H9 (cell line): ENCODE measurements at regions not wholly inside any gene's neighbourhood (a gene's known extent, or its start where the extent isn't known, plus 50 kb on each side); places are given as distances from the start of the nearest gene placed in this dataset.

ENCODE experiments used
- DNase-seq: peaks from one replicate; pipeline ENCODE4 v3.0.0-alpha.2; 2017
- H2AFZ ChIP-seq: one replicate; pipeline ENCODE4 v1.6.1; 2013; ENCODE audit warnings: mild to moderate bottlenecking, low read length, control low read depth, moderate library complexity
- H2AK5ac ChIP-seq: 2 replicates; pipeline ENCODE4 v1.6.1; 2013; ENCODE audit warnings: low read length, control low read depth, mixed read lengths; ENCODE audit not compliant: insufficient read length
- H2BK120ac ChIP-seq: one replicate; pipeline ENCODE4 v1.6.1; 2013; ENCODE audit warnings: low read depth, mild to moderate bottlenecking, low read length, control low read depth, inconsistent platforms; ENCODE audit not compliant: poor library complexity, severe bottlenecking
- H2BK12ac ChIP-seq: 2 replicates; pipeline ENCODE4 v1.6.1; 2013; ENCODE audit warnings: low read length, control low read depth, mixed read lengths, low read depth; ENCODE audit not compliant: insufficient read length
- H2BK15ac ChIP-seq: 2 replicates; pipeline ENCODE4 v1.6.1; 2013; ENCODE audit warnings: low read depth, low read length, control low read depth
- H2BK20ac ChIP-seq: one replicate; pipeline ENCODE4 v1.6.1; 2013; ENCODE audit warnings: low read depth, mild to moderate bottlenecking, low read length, control low read depth, inconsistent platforms; ENCODE audit not compliant: poor library complexity, severe bottlenecking
- H2BK5ac ChIP-seq: 2 replicates; pipeline ENCODE4 v1.6.1; 2013; ENCODE audit warnings: low read length, control low read depth, mixed read lengths; ENCODE audit not compliant: insufficient read length
- H3K14ac ChIP-seq: 2 replicates; pipeline ENCODE4 v1.6.1; 2013; ENCODE audit warnings: low read length, control low read depth; ENCODE audit not compliant: insufficient read depth
- H3K18ac ChIP-seq: 2 replicates; pipeline ENCODE4 v1.6.1; 2013; ENCODE audit warnings: low read depth, mild to moderate bottlenecking, mixed read lengths, low read length, control low read depth; ENCODE audit not compliant: insufficient read length
- H3K23ac ChIP-seq: 2 replicates; pipeline ENCODE4 v1.6.1; 2013; ENCODE audit warnings: low read length, control low read depth, mixed read lengths, low read depth; ENCODE audit not compliant: insufficient read length
- H3K23me2 ChIP-seq: 2 replicates; pipeline ENCODE4 v1.6.1; 2013; ENCODE audit warnings: low read depth, mild to moderate bottlenecking, mixed read lengths, low read length, control low read depth; ENCODE audit not compliant: insufficient read length, poor library complexity, severe bottlenecking
- H3K27ac ChIP-seq: 2 replicates; pipeline ENCODE4 v1.5.1; 2013; ENCODE audit warnings: low read length, control low read depth, mixed read lengths, low read depth; ENCODE audit not compliant: insufficient read length
- H3K27me3 ChIP-seq: 2 replicates; pipeline ENCODE4 v1.6.1; 2013; ENCODE audit warnings: low read length, control low read depth, inconsistent platforms; ENCODE audit not compliant: insufficient read depth
- H3K4ac ChIP-seq: 2 replicates; pipeline ENCODE4 v1.6.1; 2013; ENCODE audit warnings: low read depth, mild to moderate bottlenecking, control low read depth, inconsistent platforms, low read length, moderate library complexity
- H3K4me1 ChIP-seq: 2 replicates; pipeline ENCODE4 v1.6.1; 2013; ENCODE audit warnings: low read length, control low read depth, inconsistent platforms; ENCODE audit not compliant: insufficient read depth
- H3K4me2 ChIP-seq: 2 replicates; pipeline ENCODE4 v1.6.1; 2013; ENCODE audit warnings: low read length, control low read depth, mixed read lengths; ENCODE audit not compliant: insufficient read length, insufficient read depth
- H3K56ac ChIP-seq: 2 replicates; pipeline ENCODE4 v1.6.1; 2013; ENCODE audit warnings: low read depth, mild to moderate bottlenecking, mixed read lengths, low read length, control low read depth; ENCODE audit not compliant: insufficient read length
- H3K79me1 ChIP-seq: 2 replicates; pipeline ENCODE4 v1.6.1; 2013; ENCODE audit warnings: low read depth, mild to moderate bottlenecking, moderate library complexity, low read length, control low read depth, inconsistent platforms; ENCODE audit not compliant: insufficient read depth, poor library complexity, severe bottlenecking
- H3K79me2 ChIP-seq: 2 replicates; pipeline ENCODE4 v1.6.1; 2013; ENCODE audit warnings: low read length, control low read depth, inconsistent platforms; ENCODE audit not compliant: insufficient read depth
- H3K9ac ChIP-seq: 2 replicates; pipeline ENCODE4 v1.6.1; 2013; ENCODE audit warnings: low read length, control low read depth, mixed read lengths; ENCODE audit not compliant: insufficient read length; ENCODE audit errors: extremely low read depth
- H3K9me3 ChIP-seq: one replicate; pipeline ENCODE4 v1.6.1; 2013; ENCODE audit warnings: low read depth, low read length, inconsistent platforms; ENCODE audit not compliant: control insufficient read depth
- H3T11ph ChIP-seq: one replicate; pipeline ENCODE4 v1.6.1; 2013; ENCODE audit warnings: mild to moderate bottlenecking, low read length, control low read depth, inconsistent platforms
- H4K20me1 ChIP-seq: one replicate; pipeline ENCODE4 v1.6.1; 2013; ENCODE audit not compliant: control insufficient read depth, insufficient read length, insufficient read depth
- H4K5ac ChIP-seq: 2 replicates; pipeline ENCODE4 v1.6.1; 2013; ENCODE audit warnings: low read depth, mild to moderate bottlenecking, mixed read lengths, low read length, control low read depth; ENCODE audit not compliant: insufficient read length
- H4K8ac ChIP-seq: replicated peaks from 2 replicates; pipeline ENCODE4 v1.6.1; 2013; ENCODE audit warnings: low read length, control low read depth, mixed read lengths, low read depth; ENCODE audit not compliant: insufficient read length
- H4K91ac ChIP-seq: 2 replicates; pipeline ENCODE4 v1.6.1; 2013; ENCODE audit warnings: low read depth, mild to moderate bottlenecking, moderate library complexity, mixed read lengths, low read length, control low read depth; ENCODE audit not compliant: insufficient read length
- H3K27ac Mint-ChIP-seq, 3 experiments: 2 replicates in 2 of 3; 3 replicates in 1 of 3; pipeline ENCODE4 v1.8.0; 2020 to 2021; ENCODE audit warnings: mixed read lengths in 3 of 3, mild to moderate bottlenecking in 1 of 3, moderate library complexity in 1 of 3
- H3K27me3 Mint-ChIP-seq: 2 replicates; pipeline ENCODE4 v1.8.0; 2021; ENCODE audit warnings: low read depth, mild to moderate bottlenecking, moderate library complexity, mixed read lengths
- H3K36me3 Mint-ChIP-seq, 3 experiments: 2 replicates in 2 of 3; 3 replicates in 1 of 3; pipeline ENCODE4 v1.8.0; 2020 to 2021; ENCODE audit warnings: low read depth in 3 of 3, mixed read lengths in 3 of 3; ENCODE audit not compliant: insufficient read depth in 1 of 3
- H3K4me1 Mint-ChIP-seq, 2 experiments: 2 replicates each; pipeline ENCODE4 v1.8.0; 2020; ENCODE audit warnings: mixed read lengths in 2 of 2
- H3K4me3 Mint-ChIP-seq, 2 experiments: 2 replicates in 1 of 2; 3 replicates in 1 of 2; pipeline ENCODE4 v1.8.0; 2020 to 2021; ENCODE audit warnings: mild to moderate bottlenecking in 2 of 2, mixed read lengths in 2 of 2, moderate library complexity in 1 of 2
- H3K9me3 Mint-ChIP-seq, 2 experiments: 2 replicates in 1 of 2; 3 replicates in 1 of 2; pipeline ENCODE4 v1.8.0; 2020; ENCODE audit warnings: mild to moderate bottlenecking in 2 of 2, mixed read lengths in 2 of 2, moderate library complexity in 1 of 2
- CTCF ChIP-seq: fragments of 200-600 bp; sonication (generic); conservative IDR thresholded peaks from 3 replicates; pipeline ENCODE4 v1.8.0; 2021; ENCODE audit warnings: antibody characterized with exemption, mild to moderate bottlenecking
- WGBS: extraction: QIAGEN DNeasy Blood & Tissue Kit; methylation state at CpG from one replicate; pipeline ENCODE4 v1.1.7; 2013; ENCODE audit warnings: missing lambda C conversion rate, low lambda C conversion rate, mixed read lengths; ENCODE audit not compliant: insufficient read length; ENCODE audit errors: extremely low coverage; 5-methylcytosine and 5-hydroxymethylcytosine counted together

- Histone ChIP-seq H3K27me3 (no peaks in the 10 kb centered on the region), H3K9ac (no peak overlapping the region), H4K20me1 (no peaks in the 10 kb centered on the region), H3K4ac (no peak overlapping the region), H3K18ac (no peak overlapping the region), H2BK12ac (no peak overlapping the region), H2BK20ac (no peak overlapping the region), H3K14ac (no peak overlapping the region), H3K9me3 (no peaks in the 10 kb centered on the region), H3K79me1 (no peaks in the 10 kb centered on the region), H2BK15ac (no peak overlapping the region), H3K27ac (no peak overlapping the region), H3K4me1 (0 out of 2 replicates have a peak, but pooled peaks cover 5% of the 10 kb centered on the region), H3K23me2 (no peaks in the 10 kb centered on the region), H2BK120ac (no peak overlapping the region), H4K91ac (no peak overlapping the region), H4K5ac (no peak overlapping the region), H3K79me2 (no peaks in the 10 kb centered on the region), H3K56ac (no peak overlapping the region), H2AFZ (no peak overlapping the region), H3K4me2 (no peak overlapping the region), H4K8ac (no peak overlapping the region), H2AK5ac (no peak overlapping the region), H3K23ac (no peak overlapping the region), H2BK5ac (no peak overlapping the region), H3T11ph (no peak overlapping the region)
- no peak for TF ChIP-seq CTCF
- Mint-ChIP-seq H3K9me3 (peaks cover 4 to 7% of the 10 kb centered on the region in 2 experiments; a peak in 4 of 5 replicates), H3K36me3 (peaks cover 0 to 4% (median 0%) of the 10 kb centered on the region in 3 experiments; a peak in 3 of 7 replicates), H3K27ac (peak overlapping the region; percentile 2 to 81 (median 58); a peak in 4 of 7 replicates), H3K27me3 (no peaks in the 10 kb centered on the region; the same call in 1 of the 2 replicates), H3K4me3 (no peak overlapping the region), H3K4me1 (peaks cover 21% of the 10 kb centered on the region in 2 experiments)
- no CpG with 5 or more reads among the region's 3 CpGs for WGBS
- DNase-seq, result peak; percentile 38
These were observed 240.4 kb downstream of the ASCL1 start for GRCh38 chr12:103197725-103198388.
